OCI-LY3 (cell line): ENCODE measurements at regions not wholly inside any gene's neighbourhood (a gene's known extent, or its start where the extent isn't known, plus 50 kb on each side); places are given as distances from the start of the nearest gene placed in this dataset.

Experiments used
- CTCF ChIP-seq: fragments of 200-600, 300-600 bp; sonication (generic); IDR thresholded peaks from 2 replicates; pipeline ENCODE4 v1.5.1; 2014; ENCODE audit warnings: antibody characterized with exemption, low read length, low read depth
- EZH2phosphoT487 ChIP-seq: fragments of 200-600 bp; shearing (Covaris generic); IDR thresholded peaks from 2 replicates; pipeline ENCODE4 v1.6.1; 2018; ENCODE audit warnings: antibody characterized with exemption, mixed run types, low read depth

GRCh38 chr14:53569446-53569845, 387.2 kb downstream of the BMP4 start:
- TF ChIP-seq CTCF (no peak), EZH2phosphoT487 (no peak)
